NCI-H748 (cell line): ENCODE measurements at regions not wholly inside any gene's neighbourhood (a gene's known extent, or its start where the extent isn't known, plus 50 kb on each side); places are given as distances from the start of the nearest gene placed in this dataset.

Source experiments
- DNase-seq: peaks from one replicate; lab custom pipeline; 2025; ENCODE audit not compliant: unreplicated experiment; lab: John Stamatoyannopoulos, UW

GRCh38 chr3:35946854-35947515 is 307.7 kb downstream of the ARPP21 start:
- DNase-seq, result peak; percentile 19

- DNase-seq, result no peak
Measured at GRCh38 chr3:35950021-35950420, 310.7 kb downstream of the ARPP21 start.

GRCh38 chr3:35954413-35954812 is 315.1 kb downstream of the ARPP21 start:
- DNase-seq, result no peak

GRCh38 chr3:35965908-35966307 is 326.6 kb downstream of the ARPP21 start:
- peak; percentile 1 for DNase-seq

DNA sequence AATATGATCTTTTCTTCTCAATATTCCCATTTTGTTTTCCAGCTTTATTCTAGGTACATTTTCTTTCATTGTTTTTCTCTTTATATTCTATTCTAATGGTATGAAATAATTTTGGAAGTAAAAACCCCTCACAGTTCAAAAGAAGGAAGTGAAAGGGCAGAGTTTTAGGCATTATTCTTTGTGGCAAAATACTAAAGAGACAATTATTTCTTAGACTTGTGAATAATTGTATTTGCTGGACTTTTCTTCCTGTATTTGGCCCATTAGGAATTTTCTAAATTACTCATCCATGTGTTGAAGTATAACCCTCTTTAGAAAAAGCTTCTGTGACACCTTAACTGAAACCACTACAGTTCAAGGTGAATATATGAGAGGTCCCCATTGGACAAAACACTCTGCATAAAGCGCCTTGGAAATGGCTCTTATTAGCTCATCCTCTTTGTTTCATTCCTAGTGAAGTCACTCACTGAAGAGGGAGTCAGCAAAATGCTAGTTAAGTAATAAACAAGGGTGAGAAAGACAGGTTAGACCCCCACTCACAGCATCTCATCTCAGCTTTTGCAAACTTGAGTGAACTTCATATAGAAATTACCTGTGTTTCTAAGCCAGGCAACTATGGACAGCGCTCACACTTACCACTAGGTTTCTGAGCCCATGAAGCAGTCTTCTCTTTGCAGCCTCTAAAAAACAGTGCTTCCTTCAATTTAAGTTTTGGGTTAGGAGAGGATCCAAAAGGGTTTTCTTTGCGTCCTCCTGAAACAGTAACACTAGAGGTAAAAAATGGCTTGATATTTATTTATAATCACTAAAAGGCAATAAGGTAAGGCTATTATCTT is 327.5 kb downstream of the ARPP21 start:
- DNase-seq, result no peak

GRCh38 chr3:35968043-35968622 is 328.8 kb downstream of the ARPP21 start:
- no peak for DNase-seq

DNA sequence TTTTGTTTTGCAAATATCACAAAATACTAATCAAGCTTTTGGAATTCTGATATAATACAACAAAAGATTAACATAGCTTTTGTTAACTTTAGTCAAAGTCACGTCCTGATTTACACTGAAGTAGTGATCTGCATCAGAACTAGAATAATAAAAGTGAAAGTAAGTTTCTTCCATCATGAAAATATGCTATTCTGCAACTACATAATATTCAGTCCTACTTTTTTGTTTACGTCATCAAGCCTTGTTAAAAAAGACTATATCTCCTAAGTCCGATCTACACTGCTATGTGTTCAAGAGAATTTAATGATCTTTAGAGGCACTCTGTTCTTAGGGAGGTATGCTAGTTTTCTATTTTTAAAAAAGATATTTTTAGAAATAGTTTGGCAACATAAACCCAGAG is 330.1 kb downstream of the ARPP21 start:
- DNase-seq, result no peak

DNA sequence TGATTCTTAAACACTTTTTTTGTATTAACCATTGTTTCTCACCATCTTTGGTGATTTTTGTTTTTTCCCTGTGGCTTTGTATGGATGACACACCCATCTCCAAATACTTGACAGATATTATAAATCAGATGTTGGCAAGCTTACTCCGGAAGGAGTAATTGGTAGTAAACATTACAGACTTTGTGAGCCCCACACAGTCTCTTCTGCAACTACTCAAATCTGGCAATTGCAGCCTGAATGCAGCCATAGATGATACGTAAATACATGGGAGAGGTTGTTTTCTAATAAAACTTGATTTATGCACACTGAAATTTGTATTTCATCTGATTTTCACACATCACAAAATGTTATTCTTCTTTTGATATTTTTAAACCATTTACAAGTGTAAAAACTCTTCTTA is 331.5 kb downstream of the ARPP21 start:
- DNase-seq, result no peak

GRCh38 chr3:35971686-35972085 is 332.4 kb downstream of the ARPP21 start:
- DNase-seq, result no peak

DNA sequence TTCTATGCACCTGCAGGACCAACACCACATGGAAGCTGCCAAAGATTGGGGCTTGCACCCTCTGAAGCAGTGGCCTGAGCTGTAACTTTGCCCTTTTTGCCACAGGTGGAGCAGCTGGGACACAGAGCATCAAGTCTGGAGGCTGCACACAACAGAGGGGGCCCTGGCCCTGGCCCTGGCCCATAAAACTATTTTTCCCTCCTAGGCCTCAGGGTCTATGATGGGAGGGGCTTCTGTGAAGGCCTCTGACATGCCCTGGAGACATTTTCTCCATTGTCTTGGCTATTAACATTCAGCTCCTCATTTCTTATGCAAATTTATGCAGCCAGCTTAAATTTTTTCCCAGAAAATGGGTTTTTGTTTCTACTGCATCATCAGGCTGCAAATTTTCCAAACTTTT is 335.5 kb downstream of the ARPP21 start:
- no peak for DNase-seq

DNA sequence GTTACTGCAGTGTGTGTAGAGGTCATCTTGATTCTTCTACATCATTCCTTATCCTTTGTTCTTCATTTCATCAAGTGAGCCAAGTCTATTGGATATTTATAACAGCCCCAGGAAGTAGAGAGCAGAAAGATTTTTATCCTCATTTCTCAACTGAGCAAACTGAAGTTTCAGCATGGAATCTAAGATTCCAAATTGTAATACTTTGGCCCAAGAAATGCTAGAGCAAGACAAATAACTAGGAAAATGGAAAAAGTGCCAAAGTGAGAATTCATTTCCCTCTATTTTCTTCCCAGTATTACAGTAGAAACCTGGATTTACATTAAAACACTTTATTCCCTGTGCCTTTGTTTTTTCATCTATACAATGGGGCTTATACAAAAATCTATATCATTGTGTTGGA is 346.8 kb downstream of the ARPP21 start:
- no peak for DNase-seq

DNA sequence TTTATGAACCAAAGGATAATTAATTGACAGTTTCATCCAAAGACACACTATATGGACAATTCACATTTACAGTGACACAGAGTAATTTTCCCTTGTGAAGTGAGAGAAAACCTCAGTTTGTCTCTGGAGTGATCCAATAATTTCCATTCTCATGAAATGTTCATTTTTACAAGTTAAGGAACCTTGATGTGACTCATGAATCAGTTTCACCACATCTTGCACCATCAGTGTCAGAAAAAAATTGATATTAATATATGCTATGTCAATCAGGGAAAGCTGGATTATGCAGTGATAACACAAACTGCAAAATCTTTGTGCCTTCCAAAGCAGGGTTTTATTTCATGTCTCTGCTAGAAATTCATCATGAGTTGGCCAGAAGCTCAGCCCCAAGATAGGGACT is 348.1 kb downstream of the ARPP21 start:
- no peak for DNase-seq

DNA sequence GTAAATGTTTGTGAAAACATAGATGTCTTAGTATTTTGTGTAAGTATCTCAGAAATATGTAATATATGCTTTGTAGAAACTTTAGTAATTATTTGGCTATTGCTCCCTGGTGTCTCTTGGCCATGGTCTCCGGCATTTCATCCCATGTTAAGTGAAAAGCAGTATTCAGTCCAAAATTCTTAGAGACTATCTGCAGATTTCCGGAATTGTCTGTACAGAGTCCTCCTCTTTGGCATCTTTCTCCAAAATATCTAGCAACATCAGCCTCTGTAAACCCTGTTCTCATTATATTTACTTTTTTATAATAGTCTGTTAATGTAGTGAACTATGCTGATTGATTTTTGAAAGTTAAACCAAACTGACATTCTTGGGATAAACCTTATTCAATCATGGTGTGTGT is 352.7 kb downstream of the ARPP21 start:
- DNase-seq, result no peak

- DNase-seq, result no peak
Measured at GRCh38 chr3:36011791-36012190, 368.5 kb upstream of the STAC start.

- no peak for DNase-seq
Measured at GRCh38 chr3:36013425-36013824, 366.9 kb upstream of the STAC start.

DNA sequence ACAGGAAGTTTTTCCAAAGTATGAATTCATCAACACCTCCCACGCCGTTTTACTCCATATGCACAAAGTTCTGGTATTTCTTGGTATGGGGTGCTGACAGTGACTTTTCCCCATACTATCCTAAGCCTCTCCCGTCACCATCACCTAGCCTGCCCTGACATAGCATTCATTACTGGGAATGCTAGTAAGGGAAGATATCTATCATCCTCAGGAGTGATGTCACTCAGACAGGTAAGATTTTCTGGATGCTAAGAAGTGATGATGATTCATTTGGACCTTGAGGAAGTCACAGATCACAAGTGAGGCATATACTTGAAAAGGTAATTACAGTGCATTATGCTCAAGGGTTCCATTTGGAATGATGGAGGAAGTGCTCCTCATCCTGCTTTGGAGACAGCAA is 355.1 kb upstream of the STAC start:
- DNase-seq, result no peak

- no peak for DNase-seq
Measured at GRCh38 chr3:36032180-36033047, 347.9 kb upstream of the STAC start.

DNA sequence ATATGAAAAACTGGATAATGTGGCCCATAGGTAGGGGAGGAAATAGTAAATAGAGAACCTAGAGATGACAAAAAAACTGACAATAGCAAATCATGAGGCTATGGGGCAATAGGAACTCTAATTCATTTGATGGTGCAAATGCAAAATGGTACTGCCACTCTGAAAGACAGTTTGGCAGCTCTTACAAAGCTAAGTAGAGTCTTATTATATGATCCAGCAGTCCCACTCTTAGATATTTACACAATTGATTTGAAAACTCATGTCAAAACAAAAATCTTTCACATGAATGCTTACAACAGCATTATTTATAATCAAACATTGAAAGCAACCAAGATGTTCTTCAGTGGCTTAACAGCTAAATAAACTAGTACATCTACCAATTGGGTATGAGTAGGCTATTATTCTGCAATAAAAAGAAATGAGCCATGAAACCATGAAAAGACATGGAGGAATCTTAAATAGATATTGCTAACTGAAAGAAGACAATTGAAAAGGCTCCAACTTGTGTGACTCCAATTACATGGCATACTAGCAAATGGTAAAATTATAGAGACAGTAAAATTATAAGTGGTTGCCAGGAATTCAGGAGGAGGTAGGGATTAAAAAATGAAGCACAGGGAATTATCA is 321.8 kb upstream of the STAC start:
- DNase-seq, result no peak

GRCh38 chr3:36060950-36061349 is 319.4 kb upstream of the STAC start:
- no peak for DNase-seq

DNA sequence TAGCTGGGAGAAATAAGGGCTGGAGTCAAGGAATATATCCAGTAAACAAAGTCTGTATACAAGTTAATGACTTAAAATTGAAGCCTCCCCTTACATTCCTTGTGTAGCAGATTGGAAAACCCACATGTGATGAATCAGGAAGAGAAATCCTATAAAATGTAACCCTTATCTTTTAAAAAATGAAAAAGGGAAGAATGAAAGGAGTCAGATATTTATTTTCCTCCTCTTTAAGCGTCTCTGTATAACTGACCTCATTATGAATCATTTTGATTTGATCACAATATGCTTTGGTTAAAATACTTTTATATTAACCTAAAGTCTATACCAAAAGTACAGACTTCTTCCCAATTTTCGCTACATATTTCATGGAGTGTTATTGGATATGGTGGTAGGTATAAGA is 316.3 kb upstream of the STAC start:
- DNase-seq, result no peak

- no peak for DNase-seq
Measured at GRCh38 chr3:36065321-36065720, 315.0 kb upstream of the STAC start.
